Fibroblast of lung (primary cell): ENCODE measurements at regions not wholly inside any gene's neighbourhood (a gene's known extent, or its start where the extent isn't known, plus 50 kb on each side); places are given as distances from the start of the nearest gene placed in this dataset.
"Not testable (repeated sequence)": the region's sequence is repeated elsewhere in the genome, so short reads cannot be mapped to it uniquely, and the experiment has no call there.

Experiments
- DNase-seq, 2 donors: peaks; one replicate each; pipeline versions ENCODE4 v3.0.0 to v3.0.0-alpha.2; 2010; ENCODE audit warnings: low read depth in 2 of 2
- H2AFZ ChIP-seq: 2 replicates; pipeline ENCODE4 v1.5.1; 2012; ENCODE audit warnings: low read length, control low read depth, inconsistent platforms
- H3K27ac ChIP-seq: 2 replicates; pipeline ENCODE4 v1.5.1; 2011; ENCODE audit warnings: low read length, control low read depth; ENCODE audit not compliant: insufficient read depth
- H3K27me3 ChIP-seq: 2 replicates; pipeline ENCODE4 v1.5.1; 2011; ENCODE audit warnings: mild to moderate bottlenecking, low read length; ENCODE audit not compliant: control insufficient read depth, insufficient read depth
- H3K36me3 ChIP-seq: 2 replicates; pipeline ENCODE4 v1.5.1; 2011; ENCODE audit warnings: low read length; ENCODE audit not compliant: control insufficient read depth, insufficient read depth
- H3K4me1 ChIP-seq: 2 replicates; pipeline ENCODE4 v1.5.1; 2011; ENCODE audit warnings: low read length; ENCODE audit not compliant: control insufficient read depth, insufficient read depth; ENCODE audit errors: extremely low read depth
- H3K4me2 ChIP-seq: 2 replicates; pipeline ENCODE4 v1.5.1; 2011; ENCODE audit warnings: low read length, control low read depth; ENCODE audit not compliant: insufficient read depth; ENCODE audit errors: extremely low read depth
- H3K4me3 ChIP-seq, 4 experiments: fragments of 200-600 bp in 1 of 4; sonication (generic) in 1 of 4; replicated peaks in 1 of 4; 2 replicates each; pipeline ENCODE4 v1.5.1; 2011 to 2016; ENCODE audit warnings: low read length in 4 of 4, low read depth in 3 of 4, mild to moderate bottlenecking in 3 of 4, control low read depth in 2 of 4, inconsistent platforms in 1 of 4, mixed read lengths in 1 of 4; ENCODE audit not compliant: insufficient read depth in 1 of 4; ENCODE audit errors: control extremely low read depth in 1 of 4
- H3K79me2 ChIP-seq: 2 replicates; pipeline ENCODE4 v1.5.1; 2012; ENCODE audit warnings: mild to moderate bottlenecking, low read length, inconsistent platforms; ENCODE audit not compliant: control insufficient read depth, insufficient read depth
- H3K9ac ChIP-seq: 2 replicates; pipeline ENCODE4 v1.5.1; 2011; ENCODE audit warnings: mild to moderate bottlenecking, low read length, control low read depth; ENCODE audit not compliant: insufficient read depth
- H3K9me3 ChIP-seq: 2 replicates; pipeline ENCODE4 v1.5.1; 2012; ENCODE audit warnings: low read depth, low read length; ENCODE audit not compliant: control insufficient read depth, insufficient read depth
- H4K20me1 ChIP-seq: 2 replicates; pipeline ENCODE4 v1.5.1; 2011; ENCODE audit warnings: low read length; ENCODE audit not compliant: control insufficient read depth, insufficient read depth; ENCODE audit errors: extremely low read depth
- CTCF ChIP-seq, 2 donors: IDR thresholded peaks in 1 of 2; conservative IDR thresholded peaks in 1 of 2; 1 replicate in 1 of 2; 2 replicates in 1 of 2; pipeline ENCODE4 v1.5.1; 2011 to 2012; ENCODE audit warnings: low read length in 2 of 2, control low read depth in 1 of 2, inconsistent platforms in 1 of 2, low read depth in 1 of 2, mild to moderate bottlenecking in 1 of 2
- EZH2 ChIP-seq: IDR thresholded peaks from 2 replicates; pipeline ENCODE4 v1.5.1; 2012; ENCODE audit warnings: low read length, control low read depth, mild to moderate bottlenecking; ENCODE audit errors: missing control alignments

GRCh38 chr11:90286640-90287039 is 63.8 kb upstream of the CHORDC1 start:
- Histone ChIP-seq H4K20me1 (no peaks in the 10 kb centered on the region), H3K79me2 (no peaks in the 10 kb centered on the region), H3K4me2 (no peak overlapping the region), H3K27me3 (no peaks in the 10 kb centered on the region), H3K4me1 (no peaks in the 10 kb centered on the region), H3K27ac (no peak overlapping the region), H3K4me3 (no peak overlapping the region), H3K36me3 (no peaks in the 10 kb centered on the region), H2AFZ (no peak overlapping the region), H3K9me3 (no peaks in the 10 kb centered on the region), H3K9ac (no peak overlapping the region)
- DNase-seq = no peak
- no peak for TF ChIP-seq EZH2
- no peak for TF ChIP-seq CTCF (conservative IDR thresholded peaks at IDR 0.05 in 1 of 2, IDR thresholded peaks at IDR 0.05 in 1 of 2; ENCODE audit: low read depth in 1 of 2, low read length in 2 of 2)

- H3K79me2 ChIP-seq = no peaks in the 10 kb centered on the region
- no peak overlapping the region for H3K4me3 ChIP-seq
- H3K9ac ChIP-seq = no peak overlapping the region
- no peaks in the 10 kb centered on the region for H4K20me1 ChIP-seq
- no peaks in the 10 kb centered on the region for H3K27me3 ChIP-seq
- no peaks in the 10 kb centered on the region for H3K36me3 ChIP-seq
- no peak for TF ChIP-seq CTCF (conservative IDR thresholded peaks at IDR 0.05 in 1 of 2, IDR thresholded peaks at IDR 0.05 in 1 of 2; ENCODE audit: low read depth in 1 of 2, low read length in 2 of 2)
- no peak for TF ChIP-seq EZH2
- H3K4me1 ChIP-seq = no peaks in the 10 kb centered on the region
- no peak overlapping the region for H3K27ac ChIP-seq
- DNase-seq = no peak
- no peak overlapping the region for H3K4me2 ChIP-seq
- no peak overlapping the region for H2AFZ ChIP-seq
- H3K9me3 ChIP-seq = no peaks in the 10 kb centered on the region
These were observed 61.3 kb upstream of the CHORDC1 start for GRCh38 chr11:90284171-90284570.

- not testable (repeated sequence) for DNase-seq, H3K4me3 ChIP-seq, H3K4me1 ChIP-seq, H2AFZ ChIP-seq, H3K27ac ChIP-seq, H3K4me2 ChIP-seq, H3K79me2 ChIP-seq, H3K9me3 ChIP-seq, H3K36me3 ChIP-seq, H3K27me3 ChIP-seq, H3K9ac ChIP-seq, H4K20me1 ChIP-seq
These were observed 59.8 kb upstream of the CHORDC1 start for GRCh38 chr11:90282551-90283071.
